ENCODE measurements at regions not wholly inside any gene's neighbourhood (a gene's known extent, or its start where the extent isn't known, plus 50 kb on each side); places are given as distances from the start of the nearest gene placed in this dataset.

- no peak for TF ChIP-seq POLR2A (IDR thresholded peaks at IDR 0.05; ENCODE audit: low read depth, low read length)
- DNase-seq (ENCODE audit: insufficient read length, low spot score) (no peak), FAIRE-seq (no peak)
Measured at GRCh38 chr13:29937379-29937778, 87.0 kb upstream of the UBL3 start.

- FAIRE-seq = no peak
- DNase-seq (ENCODE audit: insufficient read length, low spot score) = no peak
- no peak for TF ChIP-seq POLR2A (IDR thresholded peaks at IDR 0.05; ENCODE audit: low read depth, low read length)
Measured at GRCh38 chr13:29936956-29937355, 86.5 kb upstream of the UBL3 start.

- DNase-seq (ENCODE audit: insufficient read length, low spot score) = no peak
- no peak for TF ChIP-seq POLR2A (IDR thresholded peaks at IDR 0.05; ENCODE audit: low read depth, low read length)
- FAIRE-seq = no peak
Measured at GRCh38 chr13:29936051-29936813, 85.8 kb upstream of the UBL3 start.

- DNase-seq (ENCODE audit: insufficient read length, low spot score) (no peak), FAIRE-seq (no peak)
- no peak for TF ChIP-seq POLR2A (IDR thresholded peaks at IDR 0.05; ENCODE audit: low read depth, low read length)
Measured at GRCh38 chr13:29935309-29935981, 85.0 kb upstream of the UBL3 start.

GRCh38 chr13:29934531-29935308, 84.3 kb upstream of the UBL3 start:
- no peak for DNase-seq (ENCODE audit: insufficient read length, low spot score)
- TF ChIP-seq POLR2A (IDR thresholded peaks at IDR 0.05; ENCODE audit: low read depth, low read length) = no peak
- no peak for FAIRE-seq

- DNase-seq (ENCODE audit: insufficient read length, low spot score) = no peak
- TF ChIP-seq POLR2A (IDR thresholded peaks at IDR 0.05; ENCODE audit: low read depth, low read length) = no peak
- no peak for FAIRE-seq
Measured at GRCh38 chr13:29933401-29933800, 83.0 kb upstream of the UBL3 start.

- no peak for TF ChIP-seq POLR2A (IDR thresholded peaks at IDR 0.05; ENCODE audit: low read depth, low read length)
- no peak for DNase-seq (ENCODE audit: insufficient read length, low spot score)
- FAIRE-seq = no peak
Measured at GRCh38 chr13:29931696-29932095, 81.3 kb upstream of the UBL3 start.

- no peak for DNase-seq (ENCODE audit: insufficient read length, low spot score)
- no peak for TF ChIP-seq POLR2A (IDR thresholded peaks at IDR 0.05; ENCODE audit: low read depth, low read length)
- no peak for FAIRE-seq
Measured at GRCh38 chr13:29929062-29929847, 78.8 kb upstream of the UBL3 start.

GRCh38 chr13:29926098-29926476, 75.7 kb upstream of the UBL3 start:
- DNase-seq (ENCODE audit: insufficient read length, low spot score) (no peak), FAIRE-seq (no peak)
- TF ChIP-seq POLR2A (IDR thresholded peaks at IDR 0.05; ENCODE audit: low read depth, low read length) = no peak

- no peak for TF ChIP-seq POLR2A (IDR thresholded peaks at IDR 0.05; ENCODE audit: low read depth, low read length)
- FAIRE-seq = no peak
- no peak for DNase-seq (ENCODE audit: insufficient read length, low spot score)
Measured at GRCh38 chr13:29925457-29926097, 75.2 kb upstream of the UBL3 start.

- DNase-seq (ENCODE audit: insufficient read length, low spot score) (peak; percentile 37), FAIRE-seq (no peak)
- TF ChIP-seq POLR2A (IDR thresholded peaks at IDR 0.05; ENCODE audit: low read depth, low read length) = no peak
Measured at GRCh38 chr13:29924482-29925350, 74.3 kb upstream of the UBL3 start.

Measured in H54 (cell line).